ENCODE measurements at regions not wholly inside any gene's neighbourhood (a gene's known extent, or its start where the extent isn't known, plus 50 kb on each side); places are given as distances from the start of the nearest gene placed in this dataset.

DNA sequence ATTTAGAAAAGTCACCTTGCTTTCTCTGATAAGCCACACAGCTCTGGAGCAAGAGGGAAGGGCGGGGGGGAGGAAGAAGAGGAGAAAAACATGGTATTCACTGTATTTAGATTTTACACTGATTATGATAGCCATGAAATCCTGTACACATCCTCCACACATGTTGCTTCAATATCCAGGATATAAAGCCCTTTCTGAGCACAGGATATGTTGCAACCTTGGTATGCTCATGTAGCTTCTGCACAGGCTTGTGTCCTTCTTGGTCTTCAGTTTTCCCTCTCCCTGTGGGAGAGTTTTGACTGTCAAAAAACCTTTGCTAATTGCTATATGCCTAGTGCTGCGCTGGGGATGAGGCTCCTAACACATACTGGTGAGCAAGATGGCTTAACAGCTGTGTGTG is 61.9 kb upstream of the DAPP1 start:
- TF ChIP-seq, protein P1, sequence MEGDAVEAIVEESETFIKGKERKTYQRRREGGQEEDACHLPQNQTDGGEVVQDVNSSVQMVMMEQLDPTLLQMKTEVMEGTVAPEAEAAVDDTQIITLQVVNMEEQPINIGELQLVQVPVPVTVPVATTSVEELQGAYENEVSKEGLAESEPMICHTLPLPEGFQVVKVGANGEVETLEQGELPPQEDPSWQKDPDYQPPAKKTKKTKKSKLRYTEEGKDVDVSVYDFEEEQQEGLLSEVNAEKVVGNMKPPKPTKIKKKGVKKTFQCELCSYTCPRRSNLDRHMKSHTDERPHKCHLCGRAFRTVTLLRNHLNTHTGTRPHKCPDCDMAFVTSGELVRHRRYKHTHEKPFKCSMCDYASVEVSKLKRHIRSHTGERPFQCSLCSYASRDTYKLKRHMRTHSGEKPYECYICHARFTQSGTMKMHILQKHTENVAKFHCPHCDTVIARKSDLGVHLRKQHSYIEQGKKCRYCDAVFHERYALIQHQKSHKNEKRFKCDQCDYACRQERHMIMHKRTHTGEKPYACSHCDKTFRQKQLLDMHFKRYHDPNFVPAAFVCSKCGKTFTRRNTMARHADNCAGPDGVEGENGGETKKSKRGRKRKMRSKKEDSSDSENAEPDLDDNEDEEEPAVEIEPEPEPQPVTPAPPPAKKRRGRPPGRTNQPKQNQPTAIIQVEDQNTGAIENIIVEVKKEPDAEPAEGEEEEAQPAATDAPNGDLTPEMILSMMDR (IDR thresholded peaks at IDR 0.05): no peak
- Mint-ChIP-seq H3K9me3 (no peaks in the 10 kb centered on the region), H3K27ac (no peak overlapping the region), H3K4me3 (no peak overlapping the region), H3K36me3 (ENCODE audit: low read depth) (no peaks in the 10 kb centered on the region), H3K27me3 (peaks cover 12% of the 10 kb centered on the region), H3K4me1 (ENCODE audit: low read depth) (peaks cover 13% of the 10 kb centered on the region)
- ChIA-PET POLR2A (no interaction called here), CTCF (interaction anchor here (1.1 kb wide), 1 partner anchor 57 kb away, joined by 4 read pairs; no protein-coding TSS in a partner anchor)
- DNase-seq (no peak), ATAC-seq (no peak)
- intact Hi-C loops (cut with micrococcal nuclease): no loop called here

DNA sequence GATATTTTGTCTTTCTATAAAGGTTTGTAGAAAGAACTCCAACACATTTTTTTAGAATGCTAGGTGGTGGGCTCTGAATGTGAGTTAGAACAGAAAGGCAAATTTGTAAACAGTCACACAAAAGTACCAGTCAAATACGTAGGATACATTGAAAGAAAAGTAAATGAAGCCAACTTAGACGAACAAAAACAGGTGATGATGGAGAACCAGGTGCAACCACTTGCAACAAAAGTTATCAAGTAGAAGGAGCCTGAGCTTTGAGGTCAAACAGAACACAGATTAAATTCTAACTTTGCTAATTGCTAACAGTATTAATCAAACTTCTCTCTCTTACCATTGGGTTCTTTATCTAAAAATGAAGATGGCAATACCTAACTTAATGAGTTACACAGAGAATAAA is 62.7 kb upstream of the DAPP1 start:
- Mint-ChIP-seq H3K36me3 (ENCODE audit: low read depth) (no peaks in the 10 kb centered on the region), H3K4me3 (no peak overlapping the region), H3K4me1 (ENCODE audit: low read depth) (peaks cover 7% of the 10 kb centered on the region), H3K9me3 (no peaks in the 10 kb centered on the region), H3K27ac (no peak overlapping the region), H3K27me3 (peaks cover 12% of the 10 kb centered on the region)
- intact Hi-C loops (cut with micrococcal nuclease): no loop called here
- CTCF ChIA-PET: no interaction called here
- ATAC-seq: no peak
- DNase-seq: no peak
- POLR2A ChIA-PET: no interaction called here
- TF ChIP-seq, protein P1 (IDR thresholded peaks at IDR 0.05): no peak

DNA sequence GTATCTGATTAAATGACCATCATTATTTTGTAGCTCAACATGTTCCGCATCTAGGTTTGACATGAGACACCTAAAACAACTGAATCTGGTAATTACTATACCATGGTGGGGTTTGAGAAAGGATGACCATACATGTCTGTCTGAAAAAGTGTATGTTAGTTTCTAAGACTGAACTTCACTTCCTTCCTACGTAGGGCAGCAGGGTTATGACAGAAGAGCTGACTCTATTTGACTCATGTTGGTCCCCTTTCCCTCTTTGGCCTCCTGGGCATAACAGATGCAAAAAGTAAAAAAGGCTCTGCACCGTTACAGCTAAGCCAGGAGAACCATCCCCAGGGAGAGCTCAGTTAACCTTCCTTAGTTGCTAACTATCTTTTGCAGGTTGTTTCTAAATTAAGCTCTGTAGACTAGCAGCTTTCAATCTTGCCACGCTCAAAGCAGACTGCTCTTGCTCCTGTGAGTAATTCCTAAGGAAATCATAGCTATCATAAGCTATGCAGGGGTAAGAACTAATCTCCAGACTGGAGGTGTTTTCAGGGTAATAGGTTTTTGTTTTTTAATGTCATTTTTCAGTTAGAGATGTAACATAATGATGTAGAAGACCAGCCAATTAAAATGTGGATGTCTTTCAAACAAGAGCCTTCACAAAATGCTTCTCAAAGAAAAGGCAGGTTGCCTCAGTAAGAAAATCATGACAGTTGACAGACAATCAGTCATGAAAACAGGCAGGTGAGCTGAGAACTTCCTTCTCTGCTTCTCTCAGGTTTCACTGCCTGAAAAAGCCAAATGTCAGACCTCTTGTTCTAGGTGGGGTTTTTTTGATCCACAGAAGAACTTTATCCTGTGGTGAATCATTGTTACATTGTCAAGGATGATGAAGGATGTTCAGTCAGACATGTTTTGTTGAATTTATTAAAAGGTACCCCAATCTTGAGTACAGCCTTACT is 66.9 kb upstream of the DAPP1 start:
- H3K9me3 Mint-ChIP-seq: no peaks in the 10 kb centered on the region

DNA sequence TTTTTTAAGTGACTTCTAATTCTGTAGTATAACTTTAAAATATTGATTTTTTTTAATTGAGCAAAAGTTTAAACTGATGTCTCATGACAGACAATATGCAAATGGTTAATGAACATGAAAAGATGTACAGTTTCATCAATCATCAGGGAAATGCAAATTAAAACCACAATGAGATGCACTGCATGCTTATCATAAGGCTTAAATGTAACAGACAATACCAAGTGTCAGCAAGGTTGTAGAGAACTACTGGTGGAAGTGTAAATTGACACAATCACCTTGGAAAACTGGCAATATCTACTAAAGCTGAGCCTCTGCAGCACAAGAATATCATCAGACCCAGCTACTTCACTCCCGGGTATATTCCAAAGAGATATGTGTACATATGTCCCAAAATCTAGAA is 70.2 kb upstream of the DAPP1 start:
- intact Hi-C loops (cut with micrococcal nuclease): no loop called here
- TF ChIP-seq, protein P1 (IDR thresholded peaks at IDR 0.05): no peak
- Mint-ChIP-seq H3K4me3 (no peak overlapping the region), H3K36me3 (ENCODE audit: low read depth) (no peaks in the 10 kb centered on the region), H3K27me3 (peaks cover 12% of the 10 kb centered on the region), H3K4me1 (ENCODE audit: low read depth) (no peaks in the 10 kb centered on the region), H3K27ac (no peak overlapping the region), H3K9me3 (no peaks in the 10 kb centered on the region)
- CTCF ChIA-PET: no interaction called here
- no peak for ATAC-seq
- POLR2A ChIA-PET: no interaction called here
- no peak for DNase-seq

More for the DNA sequence above, 66.9 kb upstream of the DAPP1 start:
- H3K4me1 Mint-ChIP-seq (ENCODE audit: low read depth): no peaks in the 10 kb centered on the region
- CTCF ChIA-PET: interaction anchor here (0.8 kb wide), 1 partner anchor 9 kb away, joined by 3 read pairs; no protein-coding TSS in a partner anchor
- POLR2A ChIA-PET: no interaction called here
- DNase-seq: no peak
- intact Hi-C loops (cut with micrococcal nuclease): no loop called here
- no peak overlapping the region for H3K27ac Mint-ChIP-seq
- TF ChIP-seq, protein P1 (IDR thresholded peaks at IDR 0.05): no peak
- ATAC-seq: no peak
- peaks cover 19% of the 10 kb centered on the region for H3K27me3 Mint-ChIP-seq
- H3K36me3 Mint-ChIP-seq (ENCODE audit: low read depth): no peaks in the 10 kb centered on the region
- H3K4me3 Mint-ChIP-seq: no peak overlapping the region

DNA sequence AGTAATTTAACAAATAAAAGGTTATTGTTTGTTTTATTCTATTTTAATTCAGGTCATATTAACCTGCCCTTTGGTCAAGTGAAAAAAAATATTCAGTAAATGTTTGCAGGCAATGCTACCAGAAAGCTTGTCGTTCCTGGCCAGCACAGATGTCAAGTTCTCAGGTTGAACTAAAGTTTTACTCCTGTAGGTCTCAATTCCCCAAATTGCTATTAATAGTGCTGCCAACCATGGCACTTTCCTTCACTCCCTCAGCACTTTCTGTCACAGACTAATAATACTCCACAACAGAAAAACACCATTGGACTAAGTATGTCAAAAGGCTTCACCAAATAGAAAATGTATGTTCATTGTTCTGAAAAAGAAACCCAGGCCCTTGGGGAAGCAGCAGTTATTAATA is 79.2 kb upstream of the C4orf54 start:
- TF ChIP-seq, protein P1 (IDR thresholded peaks at IDR 0.05): no peak
- Mint-ChIP-seq H3K27ac (no peak overlapping the region), H3K9me3 (peaks cover 2% of the 10 kb centered on the region), H3K4me1 (ENCODE audit: low read depth) (no peaks in the 10 kb centered on the region), H3K36me3 (ENCODE audit: low read depth) (no peaks in the 10 kb centered on the region), H3K4me3 (no peak overlapping the region), H3K27me3 (peaks cover 18% of the 10 kb centered on the region)
- no peak for DNase-seq
- no peak for ATAC-seq
- CTCF ChIA-PET: no interaction called here
- POLR2A ChIA-PET: no interaction called here
- intact Hi-C loops (cut with micrococcal nuclease): no loop called here
